ENCODE measurements at regions not wholly inside any gene's neighbourhood (a gene's known extent, or its start where the extent isn't known, plus 50 kb on each side); places are given as distances from the start of the nearest gene placed in this dataset.

DNA sequence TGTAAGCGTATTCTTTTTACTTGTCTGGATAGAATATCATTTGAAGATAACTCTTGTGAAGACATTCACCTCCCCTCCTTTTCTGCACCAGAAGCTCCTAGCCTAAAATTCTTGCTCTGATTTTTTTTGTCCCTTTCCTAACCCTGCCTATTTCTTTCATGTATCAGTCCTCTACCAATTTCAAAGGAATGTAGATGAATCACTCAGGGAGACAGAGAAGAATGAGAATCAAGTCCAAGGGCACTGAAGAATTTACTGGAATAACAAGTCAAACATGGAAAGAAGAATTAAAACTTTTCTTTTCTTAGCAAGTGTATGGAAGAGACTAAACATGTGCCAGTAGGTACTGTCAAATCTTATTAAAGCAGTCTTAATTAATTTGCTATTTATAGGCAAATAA, 618.7 kb downstream of the DNAH5 start:
- Histone ChIP-seq H3K27me3 (ENCODE audit: insufficient read depth, insufficient read length) (no peaks in the 10 kb centered on the region), H3K4me3 (ENCODE audit: insufficient read length, low read depth) (no peak overlapping the region), H3K4me1 (ENCODE audit: insufficient read depth, insufficient read length) (no peaks in the 10 kb centered on the region), H3K9ac (ENCODE audit: insufficient read length, low read depth) (no peak overlapping the region), H3K36me3 (ENCODE audit: insufficient read depth, insufficient read length, low read length) (no peaks in the 10 kb centered on the region), H3K9me3 (ENCODE audit: insufficient read depth, low read length) (no peaks in the 10 kb centered on the region)
- TF ChIP-seq SUZ12 (IDR thresholded peaks at IDR 0.05; ENCODE audit: extremely low read depth, insufficient read depth, insufficient read length) (no peak), ZNF274 (IDR thresholded peaks at IDR 0.05; ENCODE audit: low read depth, low read length) (no peak), YY1 (IDR thresholded peaks at IDR 0.05; ENCODE audit: insufficient read depth, insufficient read length) (no peak)
- DNase-seq (ENCODE audit: low read depth, low spot score): no peak

DNA sequence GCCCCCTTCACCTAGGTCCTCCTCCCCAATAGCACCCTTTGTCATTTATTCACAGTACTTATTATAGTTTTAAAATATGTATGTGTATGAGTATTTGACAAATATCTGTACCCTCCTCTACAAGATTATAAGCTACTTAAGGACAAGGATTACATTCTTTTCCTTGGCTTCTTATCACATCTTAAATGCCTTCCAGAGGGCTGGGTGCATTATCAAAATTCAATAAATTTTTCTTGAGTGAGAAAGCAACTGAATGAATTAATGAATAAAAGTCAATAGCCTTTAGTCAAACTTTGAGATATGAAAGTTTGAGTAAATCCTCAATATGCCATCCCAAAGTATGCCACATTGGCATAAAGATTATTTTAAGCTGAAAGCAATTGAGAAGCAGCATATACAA, 621.7 kb downstream of the DNAH5 start:
- no peaks in the 10 kb centered on the region for H3K36me3 ChIP-seq (ENCODE audit: insufficient read depth, insufficient read length, low read length)
- H3K9ac ChIP-seq (ENCODE audit: insufficient read length, low read depth): no peak overlapping the region
- H3K27me3 ChIP-seq (ENCODE audit: insufficient read depth, insufficient read length): no peaks in the 10 kb centered on the region
- TF ChIP-seq SUZ12 (IDR thresholded peaks at IDR 0.05; ENCODE audit: extremely low read depth, insufficient read depth, insufficient read length) (no peak), YY1 (IDR thresholded peaks at IDR 0.05; ENCODE audit: insufficient read depth, insufficient read length) (no peak), ZNF274 (IDR thresholded peaks at IDR 0.05; ENCODE audit: low read depth, low read length) (no peak)
- no peaks in the 10 kb centered on the region for H3K9me3 ChIP-seq (ENCODE audit: insufficient read depth, low read length)
- no peak for DNase-seq (ENCODE audit: low read depth, low spot score)
- no peak overlapping the region for H3K4me3 ChIP-seq (ENCODE audit: insufficient read length, low read depth)
- no peaks in the 10 kb centered on the region for H3K4me1 ChIP-seq (ENCODE audit: insufficient read depth, insufficient read length)

DNA sequence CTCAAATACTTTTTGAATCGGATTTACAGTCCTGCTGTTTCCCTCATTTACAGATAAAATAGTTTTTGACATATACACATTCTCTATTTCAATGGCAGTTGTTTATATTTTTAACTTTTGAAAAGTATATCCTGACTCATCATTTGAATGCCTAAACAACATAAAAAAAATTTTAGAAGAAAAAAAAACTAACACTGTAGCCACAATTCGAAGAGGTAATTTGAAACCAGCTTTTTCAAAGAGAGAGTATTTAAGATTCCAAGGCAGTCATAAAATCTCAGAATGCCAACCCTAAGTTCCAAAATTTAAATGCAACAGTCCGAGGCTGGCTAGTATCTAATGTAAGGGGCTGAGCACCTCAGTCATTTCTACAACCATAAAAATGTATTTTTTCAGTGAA, 626.8 kb downstream of the DNAH5 start:
- Histone ChIP-seq H3K4me3 (ENCODE audit: insufficient read length, low read depth) (no peak overlapping the region), H3K9ac (ENCODE audit: insufficient read length, low read depth) (no peak overlapping the region), H3K4me1 (ENCODE audit: insufficient read depth, insufficient read length) (no peaks in the 10 kb centered on the region), H3K9me3 (ENCODE audit: insufficient read depth, low read length) (no peaks in the 10 kb centered on the region), H3K27me3 (ENCODE audit: insufficient read depth, insufficient read length) (no peaks in the 10 kb centered on the region), H3K36me3 (ENCODE audit: insufficient read depth, insufficient read length, low read length) (no peaks in the 10 kb centered on the region)
- no peak for DNase-seq (ENCODE audit: low read depth, low spot score)
- TF ChIP-seq YY1 (IDR thresholded peaks at IDR 0.05; ENCODE audit: insufficient read depth, insufficient read length) (no peak), SUZ12 (IDR thresholded peaks at IDR 0.05; ENCODE audit: extremely low read depth, insufficient read depth, insufficient read length) (no peak), ZNF274 (IDR thresholded peaks at IDR 0.05; ENCODE audit: low read depth, low read length) (no peak)

DNA sequence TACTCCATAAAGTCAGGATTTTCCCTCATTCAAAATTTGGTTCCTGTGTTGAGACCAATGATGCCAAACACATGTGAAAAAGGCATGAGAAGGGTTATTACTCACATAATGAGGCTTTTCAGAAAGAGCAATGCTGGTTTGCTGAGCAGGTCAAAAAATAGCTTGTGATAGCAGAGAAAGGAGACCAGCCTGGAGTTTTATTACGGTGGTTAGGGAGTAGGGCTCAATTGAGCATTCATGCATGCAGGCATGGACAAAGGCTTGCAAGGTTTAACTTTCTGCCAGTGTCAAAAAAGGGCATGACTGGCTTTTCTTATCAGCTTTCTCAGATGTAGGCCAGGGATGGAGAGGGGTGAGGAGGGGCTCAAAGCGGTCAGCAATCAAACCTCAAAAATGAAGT, 628.3 kb downstream of the DNAH5 start:
- Histone ChIP-seq H3K9me3 (ENCODE audit: insufficient read depth, low read length) (no peaks in the 10 kb centered on the region), H3K4me1 (ENCODE audit: insufficient read depth, insufficient read length) (no peaks in the 10 kb centered on the region), H3K27me3 (ENCODE audit: insufficient read depth, insufficient read length) (no peaks in the 10 kb centered on the region), H3K36me3 (ENCODE audit: insufficient read depth, insufficient read length, low read length) (no peaks in the 10 kb centered on the region), H3K9ac (ENCODE audit: insufficient read length, low read depth) (no peak overlapping the region), H3K4me3 (ENCODE audit: insufficient read length, low read depth) (no peak overlapping the region)
- TF ChIP-seq ZNF274 (IDR thresholded peaks at IDR 0.05; ENCODE audit: low read depth, low read length): no peak
- no peak for TF ChIP-seq YY1 (IDR thresholded peaks at IDR 0.05; ENCODE audit: insufficient read depth, insufficient read length)
- DNase-seq (ENCODE audit: low read depth, low spot score): no peak

DNA sequence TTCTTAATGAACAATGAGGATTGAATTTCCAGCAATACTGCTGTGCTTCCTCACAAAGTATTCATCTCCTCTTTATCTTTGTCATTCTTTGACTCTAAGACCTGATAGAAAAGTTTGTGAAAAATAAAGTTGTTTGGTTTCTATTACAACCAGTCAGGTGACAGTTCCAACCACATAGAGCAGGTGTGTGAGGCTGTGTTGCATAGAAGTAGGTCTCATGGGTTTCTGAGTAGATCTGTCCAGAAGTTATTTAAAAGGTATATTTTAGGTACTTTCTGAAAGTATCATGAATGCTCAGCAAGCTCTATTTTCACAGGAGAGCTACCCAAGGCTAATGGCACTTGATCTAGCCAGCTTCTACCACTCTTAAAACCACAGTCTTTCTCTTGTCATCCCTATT, 637.0 kb downstream of the DNAH5 start:
- Histone ChIP-seq H3K9ac (ENCODE audit: insufficient read length, low read depth) (no peak overlapping the region), H3K4me1 (ENCODE audit: insufficient read depth, insufficient read length) (no peaks in the 10 kb centered on the region), H3K9me3 (ENCODE audit: insufficient read depth, low read length) (no peaks in the 10 kb centered on the region), H3K4me3 (ENCODE audit: insufficient read length, low read depth) (no peak overlapping the region), H3K27me3 (ENCODE audit: insufficient read depth, insufficient read length) (no peaks in the 10 kb centered on the region), H3K36me3 (ENCODE audit: insufficient read depth, insufficient read length, low read length) (no peaks in the 10 kb centered on the region)
- DNase-seq (ENCODE audit: low read depth, low spot score): no peak
- TF ChIP-seq SUZ12 (IDR thresholded peaks at IDR 0.05; ENCODE audit: extremely low read depth, insufficient read depth, insufficient read length) (no peak), YY1 (IDR thresholded peaks at IDR 0.05; ENCODE audit: insufficient read depth, insufficient read length) (no peak), ZNF274 (IDR thresholded peaks at IDR 0.05; ENCODE audit: low read depth, low read length) (no peak)

DNA sequence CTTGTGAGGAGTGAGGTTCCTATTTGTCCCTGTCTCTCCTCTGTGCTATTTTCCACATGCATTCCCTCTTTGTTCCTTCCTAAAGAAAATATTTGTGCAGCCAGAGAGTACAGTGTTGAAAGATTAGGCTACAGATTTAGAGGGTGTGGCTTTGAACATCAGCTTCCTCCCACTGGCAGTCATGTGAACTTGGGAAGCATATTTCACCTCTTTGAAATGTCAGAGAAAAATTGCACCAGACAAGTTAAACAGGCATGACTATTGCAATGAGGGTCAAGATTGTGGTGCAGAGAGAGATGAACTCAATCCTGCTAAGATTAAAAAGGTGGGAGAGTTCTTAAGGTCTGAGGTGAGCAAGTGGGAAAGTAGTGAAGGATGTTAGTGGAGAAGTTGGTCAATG, 641.0 kb downstream of the DNAH5 start:
- no peaks in the 10 kb centered on the region for H3K27me3 ChIP-seq (ENCODE audit: insufficient read depth, insufficient read length)
- H3K9ac ChIP-seq (ENCODE audit: insufficient read length, low read depth): no peak overlapping the region
- no peak for TF ChIP-seq ZNF274 (IDR thresholded peaks at IDR 0.05; ENCODE audit: low read depth, low read length)
- no peak for TF ChIP-seq YY1 (IDR thresholded peaks at IDR 0.05; ENCODE audit: insufficient read depth, insufficient read length)
- TF ChIP-seq SUZ12 (IDR thresholded peaks at IDR 0.05; ENCODE audit: extremely low read depth, insufficient read depth, insufficient read length): no peak
- H3K36me3 ChIP-seq (ENCODE audit: insufficient read depth, insufficient read length, low read length): no peaks in the 10 kb centered on the region
- DNase-seq (ENCODE audit: low read depth, low spot score): no peak
- no peaks in the 10 kb centered on the region for H3K4me1 ChIP-seq (ENCODE audit: insufficient read depth, insufficient read length)
- no peaks in the 10 kb centered on the region for H3K9me3 ChIP-seq (ENCODE audit: insufficient read depth, low read length)
- H3K4me3 ChIP-seq (ENCODE audit: insufficient read length, low read depth): no peak overlapping the region

DNA sequence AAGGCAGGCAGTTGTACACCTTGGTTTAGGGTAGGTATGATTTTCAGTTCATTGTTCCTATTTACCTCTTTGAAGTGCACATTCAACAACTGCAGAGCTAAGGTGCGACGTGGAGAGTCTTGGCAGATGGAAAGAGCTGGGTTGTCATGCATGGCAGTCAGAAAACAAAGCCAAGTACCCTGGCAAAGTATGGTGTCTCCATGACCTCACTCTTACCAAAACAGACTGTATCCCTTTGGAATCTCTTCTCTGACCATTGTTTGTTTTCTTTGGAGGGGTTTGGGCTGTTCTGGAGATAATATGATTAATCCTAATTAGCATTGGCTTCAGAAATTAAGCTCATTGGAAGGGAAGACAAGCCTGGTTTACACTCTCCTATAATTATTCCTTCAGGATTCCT, 665.7 kb downstream of the DNAH5 start:
- no peak overlapping the region for H3K9ac ChIP-seq (ENCODE audit: insufficient read length, low read depth)
- no peaks in the 10 kb centered on the region for H3K36me3 ChIP-seq (ENCODE audit: insufficient read depth, insufficient read length, low read length)
- no peaks in the 10 kb centered on the region for H3K4me1 ChIP-seq (ENCODE audit: insufficient read depth, insufficient read length)
- no peaks in the 10 kb centered on the region for H3K27me3 ChIP-seq (ENCODE audit: insufficient read depth, insufficient read length)
- H3K9me3 ChIP-seq (ENCODE audit: insufficient read depth, low read length): no peaks in the 10 kb centered on the region
- no peak for DNase-seq (ENCODE audit: low read depth, low spot score)
- no peak overlapping the region for H3K4me3 ChIP-seq (ENCODE audit: insufficient read length, low read depth)
- TF ChIP-seq YY1 (IDR thresholded peaks at IDR 0.05; ENCODE audit: insufficient read depth, insufficient read length) (no peak), ZNF274 (IDR thresholded peaks at IDR 0.05; ENCODE audit: low read depth, low read length) (no peak), SUZ12 (IDR thresholded peaks at IDR 0.05; ENCODE audit: extremely low read depth, insufficient read depth, insufficient read length) (no peak)

DNA sequence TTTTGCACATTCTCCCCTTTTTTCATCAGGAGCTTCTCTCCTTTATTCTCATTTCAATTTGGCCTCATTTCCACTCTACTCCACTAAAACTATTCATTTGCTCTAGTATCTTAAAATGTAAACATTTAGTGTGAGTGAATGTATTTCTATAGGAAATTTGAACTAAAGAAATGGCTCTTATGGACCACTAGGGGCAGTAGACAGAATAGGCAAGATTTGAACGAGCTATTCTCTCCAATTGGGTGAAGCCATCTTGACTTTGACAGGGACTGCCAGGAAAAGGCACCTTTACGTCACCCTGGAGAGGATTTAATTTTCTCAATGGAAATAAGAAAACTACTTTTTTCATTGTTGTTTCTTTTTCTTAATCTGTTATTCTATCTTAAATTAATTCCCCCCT, 666.3 kb downstream of the DNAH5 start:
- no peaks in the 10 kb centered on the region for H3K9me3 ChIP-seq (ENCODE audit: insufficient read depth, low read length)
- TF ChIP-seq YY1 (IDR thresholded peaks at IDR 0.05; ENCODE audit: insufficient read depth, insufficient read length) (no peak), ZNF274 (IDR thresholded peaks at IDR 0.05; ENCODE audit: low read depth, low read length) (no peak)
- no peak overlapping the region for H3K4me3 ChIP-seq (ENCODE audit: insufficient read length, low read depth)
- no peak overlapping the region for H3K9ac ChIP-seq (ENCODE audit: insufficient read length, low read depth)
- H3K27me3 ChIP-seq (ENCODE audit: insufficient read depth, insufficient read length): no peaks in the 10 kb centered on the region
- no peaks in the 10 kb centered on the region for H3K36me3 ChIP-seq (ENCODE audit: insufficient read depth, insufficient read length, low read length)
- no peaks in the 10 kb centered on the region for H3K4me1 ChIP-seq (ENCODE audit: insufficient read depth, insufficient read length)
- no peak for DNase-seq (ENCODE audit: low read depth, low spot score)

All from NT2/D1 (cell line).